Stimulated activated CD8-positive, alpha-beta memory T cell treated with anti-CD3 and anti-CD28 coated beads, Interleukin-7, amount 100 ng/mL, for 4 hours (primary cell): ENCODE measurements at regions not wholly inside any gene's neighbourhood (a gene's known extent, or its start where the extent isn't known, plus 50 kb on each side); places are given as distances from the start of the nearest gene placed in this dataset.

Experiments used
- DNase-seq, 2 donors: peaks; one replicate each; pipeline ENCODE4 v3.0.0-alpha.2; 2020; ENCODE audit warnings: low read depth in 2 of 2

DNA sequence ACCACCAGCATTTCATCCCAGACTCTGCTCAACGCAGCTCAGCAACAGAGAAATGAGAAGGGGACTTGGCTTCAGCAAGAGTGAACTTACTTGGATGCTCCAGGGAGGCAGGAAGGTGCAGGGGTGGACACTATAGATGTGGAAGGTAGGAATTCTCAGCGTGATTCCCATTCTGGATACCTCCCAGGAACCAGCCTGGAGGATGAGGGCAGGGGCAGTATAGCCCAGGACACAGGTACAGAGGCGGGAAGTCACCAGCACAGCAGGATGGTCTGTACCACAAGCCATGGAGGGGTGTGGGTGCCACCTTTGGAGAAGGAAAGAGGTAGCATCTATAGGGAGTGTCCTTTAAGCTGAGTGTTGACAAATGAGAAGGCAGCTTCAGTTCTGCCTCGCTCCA is 1275.2 kb downstream of the TBC1D22A start:
- DNase-seq, result no peak

DNA sequence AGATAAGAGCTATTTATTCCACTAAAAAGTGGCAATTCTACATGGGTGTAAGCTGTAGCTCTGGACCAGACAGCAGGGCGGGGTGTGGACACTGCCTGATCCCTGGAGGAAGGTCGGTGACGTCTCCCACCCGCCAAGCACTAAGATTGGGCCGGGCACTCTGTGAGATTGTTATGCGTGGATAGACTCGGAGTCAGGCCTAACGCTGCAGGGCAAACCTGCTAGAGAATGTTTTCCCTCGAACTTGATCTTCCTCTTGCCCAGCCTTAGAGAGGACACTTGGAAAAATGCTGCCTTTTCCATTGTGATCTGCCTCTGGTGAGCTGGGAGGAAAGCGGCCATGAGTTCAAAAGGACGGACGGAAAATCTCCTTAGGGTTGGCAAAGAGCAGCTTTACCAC is 1273.4 kb downstream of the TBC1D22A start:
- no peak for DNase-seq

DNA sequence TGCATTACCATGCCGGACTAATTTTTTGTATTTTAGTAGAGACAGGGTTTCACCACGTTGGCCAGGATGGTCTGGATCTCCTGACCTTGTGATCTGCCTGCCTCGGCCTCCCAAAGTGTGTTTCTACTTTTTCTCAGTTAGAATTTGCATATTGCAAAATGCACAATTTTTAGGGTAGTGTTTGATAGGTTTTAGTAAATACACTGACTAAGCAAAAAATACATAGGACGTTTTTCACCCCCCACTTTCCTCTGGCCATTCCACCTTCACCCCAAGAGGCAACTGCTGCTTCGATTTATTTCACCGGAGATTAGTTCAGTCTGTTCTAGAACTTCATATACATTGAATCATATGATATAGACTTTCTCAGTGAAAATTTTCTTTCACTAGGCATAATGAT is 1269.1 kb downstream of the TBC1D22A start:
- DNase-seq, result no peak

DNA sequence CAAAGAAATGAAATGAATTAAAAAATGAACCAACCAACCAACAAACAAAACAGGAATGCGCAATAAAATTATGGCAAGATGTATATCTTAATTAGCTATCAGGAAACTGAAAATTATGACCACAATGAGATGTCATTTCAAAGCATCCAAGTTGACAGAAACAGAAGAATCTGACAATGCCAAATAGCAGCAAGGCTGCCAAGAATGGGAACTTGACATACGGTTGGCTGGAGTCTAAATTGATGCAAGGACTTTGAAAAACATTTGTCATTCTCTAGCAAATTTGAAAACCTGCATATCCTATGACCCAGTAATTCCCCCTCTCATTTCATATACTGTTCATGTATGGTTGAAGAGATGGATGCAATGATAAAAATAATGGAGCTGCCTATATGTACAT is 1262.6 kb downstream of the TBC1D22A start:
- no peak for DNase-seq

DNA sequence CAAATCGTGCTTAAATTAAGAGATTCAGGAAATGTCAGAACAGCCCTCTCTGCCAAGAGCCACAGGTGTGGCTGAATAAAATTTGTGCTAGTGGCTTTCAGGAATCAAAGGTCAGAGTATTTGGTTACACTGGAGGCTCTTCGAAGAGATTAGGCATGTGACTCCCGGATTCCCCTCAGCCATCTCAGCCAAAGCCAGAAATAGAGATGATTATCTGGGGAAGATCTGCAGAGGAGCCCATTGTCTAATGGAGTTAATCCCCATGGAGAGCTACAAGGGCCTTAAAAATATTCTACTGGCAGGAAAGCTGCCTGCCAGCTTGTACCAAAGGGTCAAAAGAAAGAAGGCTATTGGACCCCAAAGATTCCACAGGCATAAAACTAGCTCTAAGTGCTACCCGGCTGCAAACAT is 1259.5 kb downstream of the TBC1D22A start:
- no peak for DNase-seq

DNA sequence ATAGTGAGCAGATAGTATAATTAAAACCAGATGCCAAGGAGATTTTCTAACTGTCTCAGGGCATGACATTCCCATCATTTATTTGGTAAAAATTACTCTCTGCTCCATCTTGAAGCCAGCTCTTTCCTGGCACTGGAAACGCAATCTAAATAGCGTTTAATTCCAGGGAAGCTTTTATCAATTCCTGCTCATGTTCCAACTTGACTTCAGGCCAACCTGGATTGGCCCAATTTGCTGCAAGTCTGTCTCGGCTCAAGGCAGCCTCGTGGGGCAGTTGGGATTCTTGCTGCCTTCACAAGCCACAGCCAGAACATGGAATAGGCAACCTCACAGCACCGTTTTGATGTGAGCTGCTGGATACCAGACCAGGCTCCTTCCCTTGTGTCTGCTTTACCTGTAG is 1255.9 kb downstream of the TBC1D22A start:
- DNase-seq, result no peak

DNA sequence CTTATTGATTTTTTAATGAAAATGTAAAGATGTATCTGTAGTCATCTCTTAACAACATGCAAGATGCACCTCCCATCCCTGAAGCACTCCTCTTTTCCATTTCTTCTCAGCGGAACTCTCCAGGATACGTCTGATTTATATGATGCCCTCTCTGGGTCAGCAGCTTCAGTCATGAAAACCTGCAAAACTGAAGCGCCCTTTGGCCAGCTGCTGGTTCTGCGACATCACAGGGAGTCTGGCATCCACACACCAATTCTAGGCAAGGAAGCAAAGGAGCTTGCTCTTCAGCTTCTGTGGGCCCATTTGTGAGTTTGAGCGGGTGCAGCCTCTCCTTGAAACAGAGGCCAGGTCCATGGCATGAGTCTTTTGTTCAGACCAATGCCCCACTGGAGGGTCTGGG is 1253.3 kb downstream of the TBC1D22A start:
- DNase-seq, result no peak

DNA sequence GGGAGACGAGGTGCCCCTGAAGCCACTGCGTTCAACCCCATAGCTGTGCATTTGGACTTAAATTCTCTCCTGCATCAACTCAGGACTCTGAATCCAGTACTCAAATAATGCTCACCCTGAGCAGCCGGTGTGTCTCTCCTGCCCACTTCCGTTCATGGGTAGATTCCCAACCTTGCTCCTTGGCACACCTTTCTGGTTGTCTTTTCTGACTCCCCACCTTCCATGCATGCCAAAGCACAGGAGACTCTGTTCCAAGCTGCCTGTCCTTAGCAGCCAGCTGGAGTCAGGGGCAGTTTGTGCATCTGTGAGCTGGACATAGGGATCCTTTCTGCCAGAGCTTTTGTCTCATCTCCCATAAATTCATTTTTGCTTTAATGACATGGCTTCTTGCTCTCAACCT is 1242.5 kb downstream of the TBC1D22A start:
- DNase-seq, result no peak

DNA sequence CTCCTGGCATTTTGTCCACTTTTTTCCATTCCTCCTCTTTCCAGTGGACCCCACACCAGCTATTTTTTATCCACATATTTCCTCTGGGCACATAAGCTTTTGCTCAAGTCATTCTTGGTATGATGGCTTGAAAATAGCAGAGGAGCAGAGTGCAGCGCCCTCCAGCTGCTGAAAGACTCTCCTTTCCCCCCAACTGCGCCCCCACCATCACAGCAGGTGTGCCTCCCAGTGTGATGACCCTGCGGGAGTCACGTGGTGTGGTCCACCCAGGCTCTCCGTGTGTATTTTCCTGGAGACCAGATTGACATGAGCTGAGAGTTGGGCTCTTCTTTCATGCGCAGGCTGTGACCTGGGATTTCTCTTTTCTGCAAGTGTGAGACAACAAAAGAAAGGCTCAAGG is 1241.6 kb downstream of the TBC1D22A start:
- DNase-seq, result no peak

DNA sequence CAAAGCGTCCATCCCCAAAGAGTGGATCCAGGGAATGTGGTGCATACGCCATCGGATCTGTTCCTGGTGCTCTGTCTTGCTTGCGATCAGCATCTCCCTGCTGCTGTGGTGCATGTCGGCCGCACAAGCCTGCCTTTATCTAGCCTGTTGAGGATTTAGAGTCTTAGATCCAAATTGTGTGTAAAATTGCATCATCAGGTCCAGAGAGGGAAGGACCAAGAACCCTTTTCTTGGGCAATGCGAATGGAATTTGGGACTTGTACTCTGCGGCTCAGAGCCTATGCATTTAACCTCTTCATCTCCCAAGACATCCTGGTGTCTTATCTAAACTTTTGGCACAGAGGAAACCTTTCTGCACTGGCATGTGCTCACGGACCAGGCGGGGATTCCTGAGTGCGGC is 1238.7 kb downstream of the TBC1D22A start:
- DNase-seq, result no peak

DNA sequence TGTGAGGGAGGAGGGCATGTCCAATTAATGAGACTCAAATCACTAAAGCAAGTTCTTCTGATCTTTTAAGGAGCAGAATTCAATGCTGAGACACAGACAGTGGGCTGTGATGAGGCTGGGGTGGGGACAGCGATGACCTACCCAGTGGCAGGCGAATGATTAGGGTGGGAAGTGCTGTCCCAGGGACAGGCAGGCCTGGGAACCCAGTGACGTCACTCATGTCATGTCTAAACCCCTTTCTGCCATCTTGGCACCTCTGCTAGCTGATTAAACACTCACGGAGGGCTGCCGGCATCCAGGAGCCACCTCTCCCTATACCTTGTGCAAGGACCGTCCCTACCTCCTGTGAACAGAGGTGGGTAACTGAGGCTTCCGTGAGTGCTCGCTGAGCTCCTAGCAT is 1235.2 kb downstream of the TBC1D22A start:
- no peak for DNase-seq

DNA sequence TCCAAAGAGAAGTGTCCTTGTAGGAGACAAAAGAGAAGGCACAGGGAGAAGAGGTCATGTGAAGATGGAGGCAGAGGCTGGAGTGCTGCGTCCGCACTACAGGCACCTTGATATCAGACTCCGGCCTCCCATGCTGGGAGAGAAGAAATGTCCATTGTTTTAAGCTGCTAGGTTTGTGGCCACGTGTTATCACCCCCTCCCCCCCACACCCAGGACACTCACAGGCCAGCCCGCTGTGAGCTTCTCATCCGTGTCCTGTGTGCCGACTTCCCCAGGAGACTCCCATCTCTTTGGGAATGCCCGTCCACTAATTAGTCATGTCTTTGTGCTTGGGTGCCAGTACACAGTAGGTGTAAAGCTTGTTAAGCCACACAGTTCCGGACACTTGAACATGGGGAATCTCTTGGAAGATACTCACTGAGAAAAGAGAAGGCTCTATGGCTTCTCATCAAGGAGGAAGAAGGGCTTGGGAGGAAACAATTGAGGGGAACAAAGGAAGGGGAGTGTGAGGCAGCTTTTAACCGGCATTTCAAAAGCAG is 1234.7 kb downstream of the TBC1D22A start:
- no peak for DNase-seq

DNA sequence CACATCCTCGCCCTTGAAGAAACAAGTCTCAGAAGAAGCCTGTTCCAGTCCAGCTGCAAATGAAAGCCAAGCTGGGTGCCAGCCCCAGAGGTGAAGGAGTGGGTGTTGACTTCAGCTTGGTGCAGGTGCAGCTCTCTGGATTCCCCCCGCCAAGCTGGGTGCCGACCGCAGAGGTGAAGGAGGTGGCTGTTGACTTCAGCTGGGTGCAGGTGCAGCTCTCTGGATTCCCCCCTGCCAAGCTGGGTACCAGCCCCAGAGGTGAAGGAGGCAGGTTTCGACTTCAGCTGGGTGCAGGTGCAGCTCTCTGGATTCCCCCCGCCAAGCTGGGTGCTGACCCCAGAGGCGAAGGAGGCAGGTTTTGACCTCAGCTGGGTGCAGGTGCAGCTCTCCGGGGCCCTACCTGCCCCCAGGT is 1234.0 kb downstream of the TBC1D22A start:
- DNase-seq, result no peak

DNA sequence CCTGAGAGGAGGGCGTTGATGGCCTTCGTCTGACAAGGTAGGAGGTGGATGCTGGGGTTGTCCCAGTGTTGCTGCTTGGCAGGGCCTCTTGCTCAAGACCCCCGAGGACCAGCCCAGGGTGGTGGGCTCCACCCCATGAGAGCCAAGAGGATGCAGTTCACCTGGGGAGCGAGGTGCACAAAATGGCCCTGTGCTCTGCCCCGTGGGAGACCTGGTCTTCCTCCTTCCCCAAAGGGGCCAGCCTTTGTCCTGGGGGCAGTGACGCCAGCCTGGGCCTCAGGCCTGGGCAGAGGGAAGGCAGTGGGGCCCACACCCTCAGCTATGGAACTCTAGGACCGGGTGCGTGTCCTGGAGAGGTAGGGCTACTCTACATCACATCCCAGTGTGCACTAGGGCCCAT is 1233.3 kb downstream of the TBC1D22A start:
- no peak for DNase-seq

DNA sequence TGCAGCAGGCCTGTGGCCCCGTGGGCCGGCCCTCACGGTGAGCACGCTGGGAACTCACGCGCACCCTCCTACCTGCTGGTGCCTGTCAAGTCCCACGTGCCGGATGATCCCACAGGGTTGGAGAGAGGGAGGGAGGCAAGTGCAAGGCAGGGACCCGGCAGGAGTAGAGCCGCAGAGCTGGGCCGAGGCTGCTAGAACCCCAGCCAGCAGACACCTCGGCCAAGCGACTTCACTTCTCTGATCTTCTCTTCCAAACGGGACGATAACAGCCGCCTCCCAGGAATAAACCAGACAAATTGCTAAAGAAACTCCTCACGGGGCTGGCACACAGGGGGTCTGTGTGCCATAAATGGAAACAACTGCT is 1232.8 kb downstream of the TBC1D22A start:
- DNase-seq, result no peak

DNA sequence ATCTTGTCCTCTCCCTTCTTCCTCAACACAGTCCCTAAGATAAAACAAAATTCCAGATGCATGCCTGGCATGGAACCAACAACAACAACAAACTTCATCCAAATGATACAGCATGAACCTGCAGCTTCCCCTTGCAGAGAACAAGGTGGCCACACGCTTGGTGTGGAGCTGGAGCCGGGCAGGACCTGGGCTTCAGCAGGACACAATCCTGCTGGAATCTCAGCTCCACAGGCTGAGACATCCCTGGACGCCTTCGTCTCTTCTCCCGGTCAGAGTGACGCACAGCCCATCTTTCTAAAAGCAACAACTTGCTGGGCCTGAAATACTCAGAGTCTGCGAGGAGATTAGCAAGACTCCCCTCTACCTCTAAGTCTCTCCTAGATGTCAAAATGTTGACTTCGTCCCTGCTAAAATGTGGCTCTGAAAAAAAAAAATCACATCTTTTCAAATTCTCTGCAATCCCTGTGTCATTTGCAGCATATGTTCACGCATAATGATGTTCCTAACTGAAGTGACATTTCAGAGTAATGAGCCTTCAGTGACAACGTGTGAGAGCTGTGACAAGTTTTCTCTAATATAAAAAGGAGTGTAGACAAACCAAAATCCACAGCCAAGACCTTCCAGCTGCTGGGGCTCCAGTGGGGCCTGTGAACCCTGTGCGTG is 1232.3 kb downstream of the TBC1D22A start:
- DNase-seq, result no peak

DNA sequence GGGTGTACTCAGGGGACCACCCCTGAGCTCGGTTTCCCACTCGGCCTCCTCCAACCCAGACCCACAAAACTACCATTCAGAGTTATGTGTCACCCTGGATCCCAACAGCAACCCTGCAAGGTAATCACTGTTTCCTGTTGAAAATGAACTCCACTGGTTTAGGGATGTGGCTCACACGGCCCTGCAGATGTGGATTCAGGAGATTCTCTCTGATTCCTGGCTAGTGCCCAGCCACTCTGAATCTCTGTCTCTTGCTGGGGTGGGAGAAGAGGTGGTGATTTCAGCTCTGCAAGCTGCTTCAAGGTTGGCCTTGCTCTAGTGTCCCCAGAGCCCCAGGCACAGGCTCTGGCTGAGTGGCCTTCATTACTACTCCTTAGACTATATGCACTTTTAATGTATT is 1231.6 kb downstream of the TBC1D22A start:
- no peak for DNase-seq

DNA sequence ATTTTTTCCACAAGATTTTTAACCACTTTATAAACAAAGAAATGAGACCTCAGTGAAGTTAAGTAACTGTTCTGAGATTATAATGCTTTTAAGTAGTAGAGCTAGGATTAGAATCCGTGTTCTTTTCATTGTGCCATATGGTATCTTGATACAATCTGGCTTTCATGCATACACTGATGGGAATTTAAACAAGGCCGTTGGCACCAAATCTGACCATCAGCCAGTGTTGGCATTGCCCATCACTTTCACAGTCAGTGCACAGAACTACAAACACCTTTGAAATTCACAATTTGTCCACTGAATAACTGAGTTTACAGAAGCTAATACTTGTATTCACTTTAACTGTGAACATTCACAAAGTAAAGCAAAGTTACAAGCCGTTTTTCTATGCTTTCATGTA is 1228.0 kb downstream of the TBC1D22A start:
- no peak for DNase-seq

DNA sequence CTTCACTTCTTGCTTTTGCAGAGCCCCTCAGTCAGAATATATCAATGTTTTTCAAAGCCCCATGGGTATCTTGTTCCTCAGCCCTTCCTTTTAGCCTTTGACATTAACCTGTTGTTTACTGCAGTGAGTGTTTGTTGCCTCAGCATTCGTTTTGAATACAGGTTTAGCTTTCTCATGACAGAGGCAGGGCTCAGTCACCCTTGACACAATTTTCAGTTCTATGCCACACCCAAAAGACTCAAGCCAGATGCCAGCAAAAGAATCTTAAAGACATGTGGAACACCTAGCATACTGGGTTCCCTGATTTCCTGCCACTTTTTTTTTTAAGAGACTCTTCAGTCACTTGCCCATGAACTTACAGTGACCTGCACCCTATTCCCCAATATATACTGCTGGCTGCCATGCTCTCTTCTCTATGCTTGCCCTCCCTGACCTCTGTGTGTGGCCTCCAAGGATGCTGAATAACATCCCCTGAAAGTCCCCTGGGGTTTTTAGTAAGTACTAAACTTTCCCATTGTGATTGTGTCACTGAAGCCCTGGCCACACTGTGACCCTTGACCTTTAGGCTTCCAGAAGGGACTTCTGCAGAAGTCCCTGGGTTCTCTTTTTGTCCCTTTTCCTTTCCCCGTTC is 1225.5 kb downstream of the TBC1D22A start:
- DNase-seq, result no peak

DNA sequence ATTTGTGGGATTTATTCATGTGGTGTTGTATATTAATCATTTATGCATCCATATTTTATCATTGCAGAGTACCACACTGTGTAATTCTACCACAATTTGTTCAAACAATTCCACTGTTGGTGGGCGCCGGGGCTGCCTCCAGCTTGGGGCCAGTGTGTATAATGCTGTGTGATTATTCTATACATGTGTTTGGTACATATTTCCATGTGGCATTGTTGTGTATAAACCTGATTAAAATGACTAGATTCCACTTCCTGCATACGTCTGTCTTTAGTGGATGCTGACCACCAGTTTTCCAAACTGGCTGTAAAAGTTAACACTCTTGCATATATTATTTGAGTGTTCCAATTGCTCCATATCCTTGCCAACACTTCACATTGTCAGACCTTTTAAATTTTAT is 1213.8 kb downstream of the TBC1D22A start:
- no peak for DNase-seq

DNA sequence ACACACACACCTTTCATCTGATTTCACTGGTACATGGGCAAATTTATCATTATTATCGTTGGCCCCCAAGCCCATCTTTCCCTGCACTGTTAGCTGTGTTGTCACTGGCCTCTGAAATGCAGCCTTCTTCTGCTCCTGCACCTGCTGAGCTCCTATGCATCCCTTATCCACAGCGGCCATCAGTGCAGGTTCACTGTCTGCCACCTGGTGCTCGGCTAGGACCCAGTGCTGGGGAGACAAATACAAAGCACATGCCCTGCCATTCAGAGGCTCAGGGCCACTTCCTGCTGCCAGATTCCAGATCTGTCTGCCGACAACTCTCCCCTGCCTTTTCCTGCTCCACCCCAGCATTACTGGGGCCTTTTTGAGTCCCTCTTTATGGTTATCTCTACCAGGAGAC is 1205.4 kb downstream of the TBC1D22A start:
- DNase-seq, result no peak

DNA sequence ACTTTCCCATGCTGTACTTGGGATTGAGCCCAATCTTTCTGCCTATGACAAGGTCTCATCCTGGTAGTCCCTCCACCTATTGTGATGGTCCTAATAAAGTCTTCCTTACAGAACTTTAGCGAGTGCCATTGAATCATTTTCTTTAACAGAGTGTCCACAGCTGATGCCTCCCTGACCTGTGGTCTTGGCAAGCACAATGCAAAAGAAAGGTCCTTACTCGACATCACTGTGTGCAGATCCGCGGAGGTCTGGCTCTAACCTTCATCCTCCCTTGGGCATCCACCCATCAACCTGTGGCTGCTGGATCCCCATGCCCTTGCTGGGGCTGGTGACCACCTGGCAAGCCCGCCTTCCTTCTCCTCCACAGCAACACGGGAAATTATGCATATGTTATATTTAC is 1203.9 kb downstream of the TBC1D22A start:
- DNase-seq, result no peak

DNA sequence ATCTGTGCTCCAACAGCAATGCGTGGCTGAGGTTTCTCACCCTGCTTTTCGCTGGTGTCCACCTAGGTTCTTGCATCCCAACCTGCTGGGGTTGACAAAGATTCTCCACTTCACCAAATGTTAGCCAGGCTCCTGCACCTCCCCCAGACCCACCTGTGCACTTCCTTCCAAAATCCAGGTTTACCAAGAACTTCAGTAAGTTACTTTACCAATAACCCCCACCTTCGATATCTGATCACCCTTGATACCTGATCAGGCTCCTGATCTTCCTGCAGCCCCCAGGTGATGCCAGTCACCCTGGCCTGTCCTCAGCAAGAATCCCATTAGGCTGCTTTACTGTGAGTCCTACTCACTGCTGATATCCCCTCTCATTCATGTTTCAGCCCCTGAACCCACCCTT is 1203.4 kb downstream of the TBC1D22A start:
- no peak for DNase-seq

DNA sequence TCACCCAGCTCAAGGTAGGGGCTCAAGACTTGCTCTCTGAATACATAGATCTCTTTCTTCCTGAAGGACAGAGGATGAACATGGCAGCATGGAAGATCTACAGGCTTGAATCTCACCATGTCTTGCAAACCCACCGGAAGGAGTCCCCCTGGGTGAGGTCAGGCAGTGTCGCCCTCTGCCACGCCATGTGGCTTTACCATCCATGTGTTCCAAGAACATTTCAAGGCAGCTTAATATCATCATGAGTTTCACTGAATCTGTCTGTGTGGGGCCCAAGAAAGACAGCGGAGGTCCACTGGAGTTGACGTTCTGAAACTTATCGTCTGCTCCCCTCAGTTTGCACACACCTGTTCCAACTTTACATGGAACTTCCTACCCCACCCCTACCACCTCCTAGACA is 1202.6 kb downstream of the TBC1D22A start:
- no peak for DNase-seq
